Right renal cortex interstitium (tissue), 3 donors: ENCODE measurements at regions not wholly inside any gene's neighbourhood (a gene's known extent, or its start where the extent isn't known, plus 50 kb on each side); places are given as distances from the start of the nearest gene placed in this dataset.

Experiments
- DNase-seq, 3 donors: peaks; one replicate each; pipeline ENCODE4 v3.0.0-alpha.2; 2013; ENCODE audit warnings: low read depth in 3 of 3, low spot score in 2 of 3

DNA sequence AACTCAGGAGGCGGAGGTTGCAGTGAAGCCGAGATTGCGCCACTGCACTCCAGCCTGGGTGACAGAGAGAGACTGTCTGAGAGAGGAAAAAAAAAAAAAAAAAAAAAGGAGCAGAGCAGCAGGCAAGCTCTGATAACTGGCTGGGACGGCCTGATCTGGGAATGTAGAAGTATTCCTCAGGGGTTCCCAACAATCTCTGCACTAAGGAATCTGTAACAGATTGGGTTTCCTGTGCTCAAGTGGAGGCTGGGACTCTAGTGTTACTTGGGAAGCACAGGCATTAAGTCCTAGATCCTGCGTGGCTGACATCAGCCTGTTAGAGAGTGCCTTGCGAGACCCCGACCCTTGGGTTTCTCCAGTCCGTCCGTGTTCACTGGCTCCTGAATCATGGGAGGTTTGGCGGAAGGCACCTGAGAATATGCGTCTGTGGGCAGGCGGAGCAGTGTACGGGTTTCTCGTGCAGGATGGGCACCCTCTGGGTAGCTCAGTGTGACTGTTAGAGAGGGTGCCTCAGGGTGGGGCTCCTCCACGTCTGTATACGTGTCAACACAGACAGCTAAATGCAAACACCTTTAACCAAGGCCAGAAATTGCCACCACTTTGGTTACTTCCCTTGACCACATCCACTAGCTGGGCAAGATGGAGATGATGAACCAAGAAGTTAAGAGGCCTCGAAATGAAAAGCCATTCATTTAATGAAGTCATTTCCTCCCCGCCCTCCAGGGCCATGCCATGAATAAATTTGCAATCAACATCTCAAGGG, 174.9 kb upstream of the RPL38 start:
- DNase-seq: no peak

DNA sequence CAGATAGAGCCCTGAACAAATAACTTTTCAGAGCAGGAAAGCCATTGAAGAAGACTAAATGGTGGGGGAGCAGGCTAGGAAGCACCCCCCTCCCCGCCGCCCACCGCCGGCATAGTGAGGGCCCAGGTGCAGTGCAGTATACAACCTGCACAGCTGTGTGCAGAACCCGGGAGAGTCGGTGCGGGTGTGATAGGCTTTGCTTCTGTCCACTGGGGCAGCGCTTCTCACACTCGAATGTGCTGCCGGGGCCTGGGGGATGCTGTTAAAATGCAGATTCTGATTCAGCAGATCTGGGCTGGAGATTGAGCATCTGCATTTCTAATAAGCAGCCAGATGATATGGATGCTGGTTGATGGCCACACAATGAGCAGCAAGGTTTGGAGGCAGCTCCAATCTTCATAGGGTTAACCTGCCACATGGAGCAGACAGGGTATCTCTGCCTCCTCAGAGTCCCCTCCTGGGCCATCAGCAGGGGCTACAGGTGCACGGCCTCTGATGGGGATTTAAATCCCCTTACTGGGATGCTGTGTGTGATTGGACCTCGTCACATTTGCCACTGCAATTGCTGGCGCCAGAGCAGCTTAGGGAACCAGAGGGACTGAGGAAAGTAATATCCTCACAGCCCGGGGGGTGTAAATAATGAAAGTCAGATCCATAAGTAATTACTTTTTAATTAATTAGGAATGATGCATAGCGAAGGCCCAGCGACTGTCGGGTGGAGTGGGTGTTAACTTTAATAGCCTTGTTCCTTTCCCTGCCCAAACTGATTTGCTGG, 172.0 kb upstream of the RPL38 start:
- no peak for DNase-seq

DNA sequence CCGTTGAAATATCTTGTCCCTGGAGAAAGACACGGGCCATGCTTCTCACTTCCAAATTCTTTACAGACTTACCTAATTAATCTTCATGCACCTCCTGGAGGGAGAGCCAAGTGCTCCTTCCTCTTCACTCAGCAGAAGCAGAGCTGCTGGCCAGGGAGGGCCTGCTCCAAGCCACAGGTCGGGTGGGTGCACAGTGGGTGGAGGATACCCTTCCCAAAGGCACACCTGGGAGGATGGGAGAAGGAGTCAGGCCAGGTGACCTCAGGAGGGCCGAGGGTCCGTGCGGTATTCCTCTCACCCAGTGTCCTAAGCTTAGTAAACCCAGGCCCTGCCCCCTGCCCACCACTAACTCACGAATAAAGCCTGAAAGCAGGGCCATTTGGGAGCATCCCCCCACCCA, 171.3 kb upstream of the RPL38 start:
- no peak for DNase-seq

DNA sequence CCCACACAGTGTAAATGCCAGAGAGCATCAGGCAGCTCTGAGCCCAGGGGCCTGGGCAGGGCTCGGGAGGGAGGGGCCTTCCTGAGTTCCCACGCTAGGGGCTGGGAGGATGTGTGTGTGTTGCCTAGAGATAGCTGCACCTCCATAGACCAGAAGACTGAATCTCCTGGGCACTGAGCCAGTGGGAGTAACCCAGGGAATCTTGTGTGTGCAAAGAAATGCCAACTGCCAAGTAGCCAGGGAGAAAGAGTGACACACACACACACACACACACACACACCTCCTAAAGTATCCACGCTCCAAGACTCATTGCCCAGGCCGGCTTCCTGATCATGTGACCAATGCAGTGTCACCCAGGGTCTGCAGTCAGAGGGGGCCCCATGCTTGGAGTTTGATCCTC, 166.2 kb upstream of the RPL38 start:
- DNase-seq: peak in 1 of 3 donors; percentile 62

DNA sequence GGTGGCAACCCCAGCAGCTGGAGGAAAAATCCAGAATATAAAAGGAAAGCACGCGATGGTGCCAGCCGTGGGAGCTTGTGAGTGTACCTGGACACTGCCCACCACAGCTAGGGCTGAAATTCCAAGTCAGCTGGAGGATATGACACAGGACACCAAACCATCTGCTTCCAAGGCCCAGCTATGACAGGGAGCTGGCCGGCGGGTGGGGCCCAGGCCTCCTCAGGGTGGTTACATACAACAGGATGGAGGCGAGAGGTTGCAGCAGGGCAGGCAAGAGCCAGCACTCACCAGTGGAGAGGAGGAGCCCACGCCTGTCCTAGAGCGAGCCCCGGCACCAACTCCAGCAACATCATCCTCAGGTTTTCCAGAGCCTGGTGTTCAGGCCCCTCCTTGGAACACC, 163.2 kb upstream of the RPL38 start:
- no peak for DNase-seq

DNA sequence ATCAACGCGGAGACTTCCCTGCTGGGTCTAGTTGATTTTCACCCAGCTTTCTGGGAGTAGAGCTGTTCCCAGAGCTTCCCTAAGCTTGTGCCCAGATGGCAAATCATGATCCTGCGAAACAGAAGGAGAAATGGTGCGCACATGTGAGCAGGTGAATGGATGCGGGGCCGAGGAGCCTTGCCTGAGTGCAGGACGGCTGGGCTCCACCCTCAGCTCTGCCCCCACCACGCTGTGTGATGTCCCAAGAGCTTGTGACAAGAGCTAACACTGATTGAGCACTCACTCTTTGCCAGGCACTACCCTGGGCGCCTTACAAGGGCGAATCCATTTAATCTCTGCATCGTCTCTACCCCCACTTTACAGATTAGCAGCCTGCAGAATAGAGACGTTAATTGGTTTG, 162.7 kb upstream of the RPL38 start:
- no peak for DNase-seq

DNA sequence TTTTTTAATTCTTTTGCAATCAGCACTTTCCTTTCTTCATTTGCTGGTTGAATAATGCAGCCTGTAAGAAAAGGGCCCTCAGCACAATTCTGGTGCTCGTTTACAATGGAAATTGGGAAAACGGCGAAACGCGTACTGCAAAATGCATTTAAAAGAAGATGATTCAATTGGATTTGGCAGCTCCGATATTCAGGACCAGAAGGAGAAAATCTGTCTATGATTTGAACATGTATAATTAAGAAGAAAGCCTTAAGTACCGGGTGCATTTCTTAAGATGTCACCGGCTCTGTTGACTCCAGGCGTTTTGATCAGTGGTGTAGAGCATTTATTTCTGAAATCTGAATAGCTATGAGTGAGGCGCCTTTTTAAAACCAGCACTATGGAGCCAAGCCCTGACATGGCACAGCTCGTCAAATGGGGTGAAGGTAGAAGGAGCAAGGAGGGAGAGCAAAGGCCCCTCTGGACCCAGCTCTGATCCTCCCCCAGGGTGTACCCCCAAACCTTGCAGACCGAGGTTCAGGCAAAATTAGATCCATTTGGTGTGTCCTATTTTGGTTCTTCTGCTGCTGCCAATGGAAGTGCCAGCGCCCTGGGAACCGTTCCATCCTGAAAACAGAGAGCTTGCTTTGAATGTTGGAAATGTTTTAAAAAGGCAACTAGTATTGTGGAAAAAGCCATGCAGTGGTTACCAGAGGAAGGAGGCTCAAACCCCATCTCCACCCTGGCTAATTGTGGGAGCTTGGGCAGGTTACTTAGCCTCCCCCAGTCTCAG, 161.4 kb upstream of the RPL38 start:
- no peak for DNase-seq

DNA sequence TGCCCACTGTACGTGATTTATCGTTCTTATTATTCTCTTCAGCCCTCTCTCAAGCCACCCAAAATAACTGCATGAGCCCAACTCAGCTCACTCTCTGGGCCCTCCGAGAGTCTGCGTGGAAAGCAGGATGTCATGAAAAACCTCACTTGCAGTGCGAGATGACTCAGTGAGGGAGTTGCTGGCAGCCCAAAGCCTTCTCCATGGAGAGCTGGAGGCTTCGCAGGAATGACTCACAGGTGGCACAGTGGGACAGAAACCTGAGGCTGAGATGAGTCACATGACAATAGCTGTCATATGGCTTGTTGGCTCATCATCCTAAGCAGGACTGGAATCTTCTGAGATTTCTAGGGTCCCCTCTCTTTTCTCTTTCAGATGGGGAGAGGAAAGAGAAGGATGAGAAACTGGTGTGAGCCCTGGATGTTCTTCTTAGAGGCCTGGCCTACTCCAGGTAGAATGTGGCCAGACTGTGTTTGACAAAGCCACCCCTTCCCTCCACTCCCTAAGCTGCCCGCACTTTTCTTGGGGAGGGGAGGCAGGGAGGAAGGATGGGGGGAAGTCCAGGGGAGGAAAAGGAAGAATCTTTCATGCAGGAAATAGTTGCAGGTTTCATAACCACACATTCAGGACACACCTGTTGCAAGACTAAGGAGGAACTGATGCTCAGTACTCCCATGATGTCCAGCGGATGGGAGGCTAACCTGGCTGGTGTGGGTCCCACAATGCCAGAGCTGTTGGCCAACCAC, 160.6 kb upstream of the RPL38 start:
- DNase-seq: no peak

DNA sequence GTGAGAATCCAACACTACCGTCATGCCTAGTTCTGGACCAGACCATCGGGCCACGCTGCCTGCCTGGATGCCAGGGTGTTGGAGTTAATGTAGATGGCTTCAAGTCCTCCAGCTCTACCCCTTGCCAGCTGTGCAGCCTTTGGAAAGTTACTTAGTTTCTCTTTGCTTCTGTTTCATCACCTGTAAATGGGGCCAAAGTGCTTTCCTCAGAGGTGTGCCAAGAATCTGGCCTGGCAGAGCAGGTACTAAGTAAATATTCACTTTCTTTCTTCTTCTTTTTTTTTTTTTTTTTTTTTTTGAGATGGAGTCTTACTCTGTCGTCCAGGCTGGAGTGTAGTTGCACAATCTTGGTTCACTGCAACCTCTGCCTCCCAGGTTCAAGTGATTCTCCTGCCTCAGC, 159.5 kb upstream of the RPL38 start:
- no peak for DNase-seq

DNA sequence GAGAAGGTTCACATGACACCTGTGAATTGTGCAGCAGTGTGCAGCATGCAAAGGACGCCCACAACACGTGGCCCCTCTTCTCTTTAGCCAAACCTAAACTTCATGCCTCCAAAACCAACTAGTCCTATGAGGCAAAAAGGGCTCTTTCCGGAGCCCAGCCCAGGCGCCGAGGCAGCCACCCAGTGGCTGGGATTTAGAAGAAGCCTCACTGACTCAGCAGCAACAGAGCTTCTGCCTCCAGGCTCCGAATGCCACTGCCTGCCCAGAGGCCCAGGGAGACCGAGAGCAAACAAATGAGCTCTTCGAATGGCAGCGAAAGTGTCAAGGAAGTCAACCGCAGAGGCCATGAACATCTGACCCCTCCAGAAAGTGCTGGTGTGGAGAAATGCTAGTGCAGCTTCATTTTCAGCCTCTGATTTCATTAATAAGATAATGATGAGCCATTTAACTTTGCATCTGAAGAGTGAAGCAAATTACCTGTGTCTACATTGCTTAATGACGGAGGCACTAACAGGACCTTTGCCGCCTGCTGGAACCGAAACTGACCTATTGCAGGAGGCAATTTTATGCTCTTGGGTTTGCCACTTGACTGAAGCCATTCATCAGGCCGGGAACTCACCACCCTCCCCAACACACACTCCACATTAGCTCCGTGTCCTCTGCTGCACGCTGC, 157.7 kb upstream of the RPL38 start:
- DNase-seq: no peak

DNA sequence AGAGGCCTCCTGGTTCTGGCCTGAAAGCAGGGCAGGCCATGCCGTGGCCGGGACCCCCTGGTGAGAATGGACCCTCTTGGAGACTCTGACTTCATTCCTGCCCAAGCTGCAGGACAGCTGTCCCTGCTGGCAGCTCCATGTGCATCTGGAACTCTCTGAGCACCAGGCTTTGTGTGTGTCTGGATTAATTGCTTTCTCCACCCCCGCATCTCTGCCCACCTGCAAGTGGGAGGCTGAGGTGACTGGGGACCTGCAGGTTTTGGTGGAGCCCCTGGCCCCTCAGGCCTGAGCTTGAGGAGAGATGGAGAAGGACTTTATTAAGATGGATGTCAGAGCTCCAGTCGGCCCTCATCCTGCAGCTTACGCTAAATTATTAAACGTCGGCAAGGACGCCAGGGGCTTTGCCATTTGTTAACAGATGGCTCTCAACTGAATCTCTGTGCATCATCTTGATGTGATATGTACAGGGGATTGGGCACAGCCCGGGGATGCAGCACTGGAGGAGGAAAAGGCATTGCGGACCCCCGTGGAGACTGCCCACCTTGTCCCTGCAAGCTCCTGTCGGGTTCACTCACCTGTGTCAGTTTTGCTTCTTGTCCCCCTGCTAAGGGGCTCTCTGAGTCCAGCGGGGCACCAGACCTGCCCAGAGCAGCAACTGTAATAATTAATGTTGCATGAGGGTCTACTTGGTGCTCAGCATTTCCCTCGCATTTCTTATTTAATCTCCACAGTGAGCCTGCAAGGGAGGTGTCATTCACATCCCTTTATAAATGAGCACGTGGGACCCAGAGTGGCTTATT, 154.1 kb upstream of the RPL38 start:
- no peak for DNase-seq

DNA sequence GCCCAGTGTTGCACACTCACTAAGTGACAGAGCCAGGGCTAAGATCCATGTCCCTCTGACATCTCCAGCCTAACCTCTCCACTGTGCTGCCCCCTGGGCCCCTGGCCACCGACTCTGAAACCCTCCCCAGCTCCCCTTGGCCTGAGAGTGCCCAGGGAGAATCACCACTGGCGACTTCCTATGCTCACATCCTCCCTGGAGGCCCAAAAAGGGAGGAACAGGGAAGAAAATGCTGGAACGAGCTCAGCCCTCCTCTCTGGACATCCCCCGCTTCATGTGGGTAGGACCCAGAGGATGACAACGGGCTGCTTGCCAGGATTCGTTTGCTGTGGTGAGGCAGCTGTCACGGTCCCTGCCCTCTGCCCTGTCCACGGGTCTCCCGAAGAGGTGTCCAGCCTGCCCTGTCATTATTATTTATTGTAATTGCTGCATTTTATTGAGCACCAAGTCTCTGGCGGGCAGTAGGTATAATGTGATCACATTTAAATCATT, 153.5 kb upstream of the RPL38 start:
- no peak for DNase-seq

DNA sequence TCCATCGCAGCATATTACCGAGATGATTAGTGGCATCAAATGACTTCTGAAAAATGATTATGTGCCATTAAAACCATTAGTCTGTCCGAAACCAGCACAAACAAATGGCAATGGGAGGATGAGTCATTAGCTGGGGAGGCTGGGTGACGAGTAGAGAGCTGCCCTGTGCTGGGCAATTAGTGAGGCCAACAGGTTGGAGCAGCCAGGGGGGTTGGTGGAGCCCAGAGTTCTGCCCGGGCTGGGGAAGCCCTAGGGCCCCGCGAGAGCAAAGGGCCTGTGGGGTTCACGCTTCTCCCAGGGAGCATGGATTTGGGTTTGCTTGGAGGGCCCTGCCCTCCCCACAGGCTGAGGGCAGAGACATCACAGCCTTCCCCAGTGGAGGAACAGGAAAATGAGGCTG, 152.1 kb upstream of the RPL38 start:
- no peak for DNase-seq

DNA sequence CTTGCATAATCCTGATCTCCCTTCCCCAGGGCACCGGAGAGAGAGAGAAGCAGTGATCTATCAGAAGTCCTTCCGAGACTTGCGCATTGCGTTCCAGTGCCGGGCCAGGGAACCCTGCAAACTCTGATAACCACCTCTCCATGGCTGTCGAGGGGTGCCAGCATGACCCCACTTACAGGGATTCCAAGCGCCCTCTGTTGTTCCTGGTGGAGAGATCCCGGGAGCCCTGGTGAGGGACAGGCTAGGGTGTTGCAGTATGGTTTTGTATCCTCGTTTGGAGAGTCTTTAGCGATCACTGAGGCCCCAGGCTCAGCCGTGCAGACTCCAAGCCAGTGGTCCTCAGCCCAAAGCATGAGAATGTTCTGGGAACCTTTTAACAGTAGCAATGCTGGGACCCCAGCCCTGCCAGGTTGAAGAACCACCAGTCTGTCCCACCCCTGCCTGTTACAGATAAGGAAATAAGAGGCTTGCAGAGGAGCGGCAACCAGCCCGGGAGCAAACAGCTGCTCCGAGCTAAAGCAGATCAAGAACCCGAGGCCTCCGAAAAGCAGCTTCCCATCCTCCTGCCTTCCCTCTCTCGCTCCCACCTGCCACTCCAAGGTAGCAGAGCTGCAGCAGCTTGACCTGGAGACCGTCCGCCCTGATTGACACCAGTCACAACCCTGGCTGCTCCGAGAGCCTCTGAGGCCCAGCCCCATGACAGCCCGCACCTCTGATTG, 150.3 kb upstream of the RPL38 start:
- no peak for DNase-seq

DNA sequence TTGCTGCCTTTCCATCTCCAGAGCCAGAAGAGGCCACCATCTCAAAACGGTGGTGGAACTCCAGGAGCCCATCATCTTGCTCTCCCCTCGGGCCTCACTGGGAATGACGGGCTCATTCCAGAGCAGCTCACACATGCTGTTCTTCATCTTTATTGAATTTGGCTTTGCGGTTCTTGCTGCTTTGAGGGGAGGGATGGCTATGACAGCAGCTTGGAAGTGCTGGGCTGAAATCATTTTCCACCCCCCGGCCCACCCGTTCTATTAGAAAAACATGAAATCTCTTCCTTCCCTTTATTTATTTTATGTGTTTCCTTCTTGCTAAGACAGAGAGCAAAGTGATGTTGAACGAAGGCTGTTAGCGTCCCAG, 149.8 kb upstream of the RPL38 start:
- DNase-seq: no peak

DNA sequence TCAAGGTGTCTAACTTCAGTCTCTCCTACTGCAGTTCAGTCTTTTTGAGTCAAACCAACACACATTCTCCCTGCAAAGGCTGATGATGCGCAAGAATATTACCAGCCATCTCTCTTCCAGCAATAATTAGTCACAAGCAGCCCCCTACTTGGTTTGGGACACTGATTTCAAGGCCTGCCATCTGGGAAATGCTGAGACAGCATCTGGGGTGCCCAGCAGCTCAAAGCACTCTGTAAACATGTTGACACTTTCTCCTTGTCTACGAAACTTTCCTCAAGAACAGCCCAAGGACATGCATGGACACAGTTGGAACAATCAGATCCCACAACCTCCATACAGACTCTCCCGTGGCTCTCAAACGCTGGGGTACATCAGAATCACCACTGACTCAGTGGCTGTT, 149.2 kb upstream of the RPL38 start:
- no peak for DNase-seq

DNA sequence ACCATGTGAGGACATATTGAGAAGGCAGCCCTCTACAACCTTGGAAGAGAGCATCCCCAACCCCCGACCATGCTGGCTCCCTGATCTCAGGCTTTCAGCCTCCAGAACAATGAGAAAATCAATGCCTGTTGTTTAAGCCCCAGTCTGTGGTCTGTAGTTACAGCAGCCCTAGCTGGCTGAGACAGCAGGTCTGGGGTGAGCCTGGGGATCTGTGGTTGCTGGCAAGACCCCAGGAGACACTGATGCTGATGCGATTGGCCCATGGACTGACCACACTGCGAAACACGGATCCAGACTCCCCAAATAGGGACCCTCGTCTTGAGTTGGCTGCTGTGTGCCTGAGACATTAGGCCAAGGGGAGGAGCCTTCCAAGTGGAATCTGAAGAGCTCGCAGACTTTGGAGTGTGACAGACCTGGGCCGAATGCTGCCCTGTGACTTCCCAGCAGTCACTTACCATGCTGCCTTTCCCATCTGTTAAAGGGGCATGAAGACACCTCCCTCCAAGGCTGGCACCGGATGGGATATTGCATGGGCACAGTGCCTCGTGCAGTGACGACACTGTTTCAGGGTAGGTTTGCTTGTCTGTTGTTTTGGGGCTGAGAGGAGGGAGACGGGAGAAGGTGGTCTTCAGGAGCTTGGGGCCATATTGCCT, 147.8 kb upstream of the RPL38 start:
- no peak for DNase-seq

DNA sequence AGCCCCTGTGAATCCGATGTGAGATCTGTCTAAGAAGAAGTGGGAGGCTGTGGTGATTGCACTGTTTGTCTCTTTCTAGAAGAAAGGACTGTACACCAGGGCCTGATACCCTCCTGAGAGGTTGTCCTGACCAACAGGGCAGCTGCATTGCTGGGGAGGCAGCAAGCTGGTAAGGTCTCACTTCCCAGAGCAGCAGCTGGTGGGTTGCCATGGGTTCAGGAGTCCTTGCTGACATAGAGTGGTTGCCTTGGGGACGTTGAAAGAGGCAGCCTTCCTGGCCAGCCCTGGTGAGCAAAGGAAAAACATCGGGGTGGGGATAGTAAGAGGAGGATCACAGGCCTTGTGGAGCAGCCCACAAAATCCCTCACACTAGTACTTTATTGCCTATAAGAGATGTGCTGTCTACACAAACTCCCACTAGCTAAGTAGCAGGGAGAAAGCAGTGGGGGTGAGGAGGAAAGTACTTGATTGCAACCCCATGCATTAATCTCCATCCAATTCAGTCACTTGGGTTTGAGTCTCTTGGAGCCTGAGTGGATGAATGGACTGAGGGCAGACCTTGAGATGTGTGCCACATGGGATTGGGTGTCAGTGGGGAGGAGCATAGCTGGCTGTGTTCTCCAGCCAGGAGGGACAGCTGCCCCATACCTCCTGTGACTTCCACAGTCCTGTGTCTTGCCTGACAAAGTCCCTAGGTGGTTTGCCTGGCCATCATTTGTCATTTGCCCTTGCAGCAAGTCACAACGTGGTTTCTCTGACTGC, 143.8 kb upstream of the RPL38 start:
- DNase-seq: no peak
